ENCODE measurements at regions not wholly inside any gene's neighbourhood (a gene's known extent, or its start where the extent isn't known, plus 50 kb on each side); places are given as distances from the start of the nearest gene placed in this dataset.

DNA sequence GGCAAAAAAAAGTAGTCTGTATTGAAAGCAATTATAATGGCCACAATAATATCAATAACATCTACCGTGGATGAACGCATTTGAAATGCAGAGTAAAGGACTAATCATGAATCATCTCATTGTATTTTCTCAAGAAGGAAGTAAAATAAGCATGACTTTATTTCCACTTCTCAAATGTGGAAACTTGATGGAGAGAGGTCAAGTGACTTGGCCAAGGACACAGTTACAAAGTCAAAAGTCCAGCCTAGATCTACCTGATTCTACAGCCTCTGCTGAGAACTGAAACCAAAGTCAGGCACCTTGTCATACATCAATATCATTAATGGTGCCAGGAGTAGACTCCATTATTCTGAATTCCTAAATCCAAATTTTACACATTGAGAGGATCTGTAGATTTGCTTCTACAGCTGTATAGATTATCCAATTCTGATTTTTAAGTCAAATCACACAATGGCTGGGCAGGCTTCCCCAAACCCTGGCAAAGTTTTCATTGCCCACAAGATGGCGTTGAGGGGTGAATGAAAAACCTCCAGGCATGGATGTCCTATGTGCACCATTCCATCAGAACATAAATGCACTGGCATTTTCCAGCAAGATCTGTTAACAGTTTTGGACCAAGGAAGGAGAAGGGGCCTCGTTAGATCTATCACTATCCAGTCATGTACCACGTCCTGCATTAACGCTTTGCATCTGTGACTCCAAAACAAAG lies 423.1 kb downstream of the MAFB start:
- ATAC-seq (peak in 7 of 8 donors; percentile 29 to 64 (median 51)), DNase-seq (peak in 1 of 2 donors; percentile 15)
- WGBS, 2 donors = 55 to 63% methylated on average over 6 of the region's 6 CpGs
- Histone ChIP-seq H3K4me1 (peaks cover 0 to 10% (median 0%) of the 10 kb centered on the region in 9 donors), H3K27ac (no peak overlapping the region), H3K9me3 (no peaks in the 10 kb centered on the region), H3K27me3 (no peaks in the 10 kb centered on the region), H3K36me3 (no peaks in the 10 kb centered on the region), H3K4me3 (no peak overlapping the region)
- intact Hi-C loops (cut with DNase I) = loop anchor here in 7 of 10 donors (2.0 to 10.0 kb wide), 6 partner anchors 416 to 429 kb away; partner anchors contain the start of gene MAFB (in 2 of the 7)
- TF ChIP-seq, protein P1, sequence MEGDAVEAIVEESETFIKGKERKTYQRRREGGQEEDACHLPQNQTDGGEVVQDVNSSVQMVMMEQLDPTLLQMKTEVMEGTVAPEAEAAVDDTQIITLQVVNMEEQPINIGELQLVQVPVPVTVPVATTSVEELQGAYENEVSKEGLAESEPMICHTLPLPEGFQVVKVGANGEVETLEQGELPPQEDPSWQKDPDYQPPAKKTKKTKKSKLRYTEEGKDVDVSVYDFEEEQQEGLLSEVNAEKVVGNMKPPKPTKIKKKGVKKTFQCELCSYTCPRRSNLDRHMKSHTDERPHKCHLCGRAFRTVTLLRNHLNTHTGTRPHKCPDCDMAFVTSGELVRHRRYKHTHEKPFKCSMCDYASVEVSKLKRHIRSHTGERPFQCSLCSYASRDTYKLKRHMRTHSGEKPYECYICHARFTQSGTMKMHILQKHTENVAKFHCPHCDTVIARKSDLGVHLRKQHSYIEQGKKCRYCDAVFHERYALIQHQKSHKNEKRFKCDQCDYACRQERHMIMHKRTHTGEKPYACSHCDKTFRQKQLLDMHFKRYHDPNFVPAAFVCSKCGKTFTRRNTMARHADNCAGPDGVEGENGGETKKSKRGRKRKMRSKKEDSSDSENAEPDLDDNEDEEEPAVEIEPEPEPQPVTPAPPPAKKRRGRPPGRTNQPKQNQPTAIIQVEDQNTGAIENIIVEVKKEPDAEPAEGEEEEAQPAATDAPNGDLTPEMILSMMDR (IDR thresholded peaks at IDR 0.05) = peak in 8 of 9 donors; percentile 16 to 62 (median 46)

DNA sequence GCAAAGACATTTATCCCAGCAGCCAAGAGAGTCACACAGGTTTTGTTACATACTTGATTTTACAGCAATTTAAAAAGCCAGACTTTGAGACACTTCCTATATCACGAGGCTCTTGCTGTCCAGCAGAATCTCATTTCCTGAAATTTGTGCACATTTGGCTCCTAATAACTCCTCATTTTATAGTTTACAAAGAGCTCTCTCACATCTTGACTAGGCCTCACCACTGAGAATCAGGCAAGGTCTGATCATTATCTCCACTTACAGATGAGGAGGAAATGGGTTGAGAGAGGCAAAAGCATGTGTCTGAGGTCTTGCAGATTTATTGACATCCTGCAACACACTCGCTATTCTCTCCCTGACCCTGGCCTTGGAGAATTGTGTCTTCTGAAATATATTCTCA lies 426.8 kb downstream of the MAFB start:
- H3K36me3 ChIP-seq = no peaks in the 10 kb centered on the region
- DNase-seq (no peak), ATAC-seq (no peak)
- TF ChIP-seq, protein P1 (IDR thresholded peaks at IDR 0.05) = no peak
- H3K27ac ChIP-seq = peak overlapping the region in 1 of 10 donors; percentile 46
- H3K9me3 ChIP-seq = no peaks in the 10 kb centered on the region
- intact Hi-C loops (cut with DNase I) = loop anchor here in 3 of 10 donors (10.0 kb wide), 2 partner anchors 423 to 433 kb away; partner anchors contain the start of gene MAFB (in 1 of the 3)
- no peak overlapping the region for H3K4me3 ChIP-seq
- peaks cover 0 to 10% (median 0%) of the 10 kb centered on the region in 9 donors for H3K4me1 ChIP-seq
- H3K27me3 ChIP-seq = peaks cover 0 to 2% (median 0%) of the 10 kb centered on the region in 7 donors
- 62 to 64% methylated on average over 2 of the region's 2 CpGs for WGBS, 2 donors

GRCh38 chr20:40258931-40259330 lies 430.1 kb downstream of the MAFB start:
- TF ChIP-seq, protein P1 (IDR thresholded peaks at IDR 0.05) = no peak
- Histone ChIP-seq H3K27me3 (peaks cover 0 to 6% (median 0%) of the 10 kb centered on the region in 7 donors), H3K27ac (no peak overlapping the region), H3K36me3 (no peaks in the 10 kb centered on the region), H3K9me3 (no peaks in the 10 kb centered on the region), H3K4me1 (peaks cover 0 to 6% (median 0%) of the 10 kb centered on the region in 9 donors), H3K4me3 (no peak overlapping the region)
- ATAC-seq (no peak), DNase-seq (no peak)
- 70 to 72% methylated on average over 4 of the region's 4 CpGs for WGBS, 2 donors
- intact Hi-C loops (cut with DNase I) = loop anchor here in 2 of 10 donors (5.0 to 10.0 kb wide), 2 partner anchors 374 to 428 kb away; partner anchors contain the start of gene MAFB (in 1 of the 2)

DNA sequence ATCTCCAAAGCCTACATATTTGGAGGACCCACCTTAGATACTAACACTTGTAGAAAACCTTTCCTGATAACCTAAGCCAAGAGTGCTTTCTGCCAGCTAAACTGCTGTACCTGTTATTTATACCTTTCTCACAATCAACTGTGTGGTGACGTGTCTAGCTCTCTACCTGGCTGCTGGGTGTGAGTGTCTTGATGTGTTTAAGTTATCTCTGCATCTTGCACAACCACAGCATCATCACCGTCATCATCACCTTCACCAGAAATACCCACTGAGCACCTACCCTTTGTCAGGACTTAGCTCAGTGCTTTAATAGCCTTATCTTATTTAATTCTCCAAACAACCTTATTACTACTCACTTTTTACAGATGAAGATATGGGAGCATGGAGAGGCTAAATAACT lies 431.3 kb downstream of the MAFB start:
- peaks cover 0 to 1% (median 0%) of the 10 kb centered on the region in 11 donors for H3K9me3 ChIP-seq
- 94% methylated on average over 2 of the region's 2 CpGs for WGBS, 2 donors
- ATAC-seq = no peak
- no peak for DNase-seq
- TF ChIP-seq, protein P1 (IDR thresholded peaks at IDR 0.05) = no peak
- H3K27ac ChIP-seq = no peak overlapping the region
- H3K4me3 ChIP-seq = no peak overlapping the region
- peaks cover 0 to 6% (median 0%) of the 10 kb centered on the region in 7 donors for H3K27me3 ChIP-seq
- intact Hi-C loops (cut with DNase I) = loop anchor here in 2 of 10 donors (5.0 to 10.0 kb wide), 2 partner anchors 373 to 430 kb away; partner anchors contain the start of gene MAFB (in 1 of the 2)
- no peaks in the 10 kb centered on the region for H3K36me3 ChIP-seq
- peaks cover 0 to 6% (median 0%) of the 10 kb centered on the region in 9 donors for H3K4me1 ChIP-seq
